PC-9 (cell line): ENCODE measurements at regions not wholly inside any gene's neighbourhood (a gene's known extent, or its start where the extent isn't known, plus 50 kb on each side); places are given as distances from the start of the nearest gene placed in this dataset.

ENCODE experiments used
- BruUV-seq: library from RNA; stranded (reverse); fragments of 400-500 nt; replicated peaks from 2 replicates; lab custom pipeline; 2021; lab: Mats Ljungman, UMichigan
- CTCF ChIA-PET: fragments of 300-600 bp; sonication (Branson Sonifier 250); formaldehyde crosslinking; loops from one replicate; lab custom pipeline; 2022; ENCODE audit warnings: antibody characterized with exemption; lab: Charles Lee
- POLR2A ChIA-PET: fragments of 300-600 bp; sonication (Branson Sonifier 250); formaldehyde crosslinking; loops from one replicate; lab custom pipeline; 2022; ENCODE audit warnings: antibody characterized with exemption; ENCODE audit not compliant: unreplicated experiment; lab: Charles Lee
- DNase-seq, 2 experiments: peaks; one replicate each; pipeline versions ENCODE4 v3.0.0 to v3.0.0-alpha.2; 2015 to 2022; ENCODE audit warnings: mixed read lengths in 1 of 2
- H2AFZ ChIP-seq: fragments of 200-600 bp; sonication (generic); 2 replicates; pipeline ENCODE4 v1.8.1; 2017; ENCODE audit warnings: antibody characterized with exemption
- H3F3A ChIP-seq: fragments of 200-600 bp; sonication (generic); 2 replicates; pipeline ENCODE4 v1.8.1; 2017; ENCODE audit warnings: antibody characterized with exemption, mild to moderate bottlenecking, low read depth; ENCODE audit not compliant: insufficient read depth
- H3K27ac ChIP-seq: fragments of 200-600 bp; sonication (generic); 2 replicates; pipeline ENCODE4 v1.6.1; 2016; ENCODE audit warnings: mixed run types
- H3K27me3 ChIP-seq: fragments of 200-600 bp; sonication (generic); 2 replicates; pipeline ENCODE4 v1.6.1; 2016; ENCODE audit warnings: low read depth, mixed run types; ENCODE audit not compliant: insufficient read depth
- H3K36me3 ChIP-seq: fragments of 200-600 bp; sonication (generic); 2 replicates; pipeline ENCODE4 v1.6.1; 2016; ENCODE audit warnings: low read depth, mixed run types
- H3K4me1 ChIP-seq: fragments of 200-600 bp; sonication (generic); replicated peaks from 2 replicates; pipeline ENCODE4 v1.6.1; 2016; ENCODE audit warnings: mixed run types; ENCODE audit not compliant: insufficient read depth
- H3K4me2 ChIP-seq: fragments of 200-600 bp; sonication (generic); 2 replicates; pipeline ENCODE4 v1.6.1; 2017; ENCODE audit warnings: mixed run types
- H3K4me3 ChIP-seq: fragments of 200-600 bp; sonication (generic); 2 replicates; pipeline ENCODE4 v1.6.1; 2016; ENCODE audit warnings: mixed run types
- H3K79me2 ChIP-seq: fragments of 200-600 bp; sonication (generic); 2 replicates; pipeline ENCODE4 v1.6.1; 2017; ENCODE audit warnings: low read depth, mixed run types
- H3K9me2 ChIP-seq: fragments of 200-600 bp; sonication (generic); 2 replicates; pipeline ENCODE4 v1.8.1; 2017; ENCODE audit warnings: mild to moderate bottlenecking; ENCODE audit not compliant: insufficient read depth
- H3K9me3 ChIP-seq: fragments of 200-600 bp; sonication (generic); 2 replicates; pipeline ENCODE4 v1.8.1; 2016; ENCODE audit warnings: low read depth; ENCODE audit not compliant: insufficient read depth
- H4K20me1 ChIP-seq: fragments of 200-600 bp; sonication (generic); 2 replicates; pipeline ENCODE4 v1.8.1; 2017; ENCODE audit not compliant: insufficient read depth
- EZH2 ChIP-seq: fragments of 200-600 bp; sonication (generic); IDR thresholded peaks from 2 replicates; pipeline ENCODE4 v1.8.0; 2017; ENCODE audit warnings: antibody characterized with exemption, low read depth
- intact Hi-C: fragments of 100-400 bp; cut with micrococcal nuclease; formaldehyde crosslinking; loops from one replicate; pipeline ENCODE4 v1.10.0; 2022; ENCODE audit not compliant: unreplicated experiment
- TF ChIP-seq, protein P1 (sequence below): fragments of 200-600 bp; sonication (generic); conservative IDR thresholded peaks from 2 replicates; pipeline ENCODE4 v1.6.1; 2017; ENCODE audit warnings: mixed run types, antibody characterized with exemption, mild to moderate bottlenecking, moderate library complexity

DNA sequence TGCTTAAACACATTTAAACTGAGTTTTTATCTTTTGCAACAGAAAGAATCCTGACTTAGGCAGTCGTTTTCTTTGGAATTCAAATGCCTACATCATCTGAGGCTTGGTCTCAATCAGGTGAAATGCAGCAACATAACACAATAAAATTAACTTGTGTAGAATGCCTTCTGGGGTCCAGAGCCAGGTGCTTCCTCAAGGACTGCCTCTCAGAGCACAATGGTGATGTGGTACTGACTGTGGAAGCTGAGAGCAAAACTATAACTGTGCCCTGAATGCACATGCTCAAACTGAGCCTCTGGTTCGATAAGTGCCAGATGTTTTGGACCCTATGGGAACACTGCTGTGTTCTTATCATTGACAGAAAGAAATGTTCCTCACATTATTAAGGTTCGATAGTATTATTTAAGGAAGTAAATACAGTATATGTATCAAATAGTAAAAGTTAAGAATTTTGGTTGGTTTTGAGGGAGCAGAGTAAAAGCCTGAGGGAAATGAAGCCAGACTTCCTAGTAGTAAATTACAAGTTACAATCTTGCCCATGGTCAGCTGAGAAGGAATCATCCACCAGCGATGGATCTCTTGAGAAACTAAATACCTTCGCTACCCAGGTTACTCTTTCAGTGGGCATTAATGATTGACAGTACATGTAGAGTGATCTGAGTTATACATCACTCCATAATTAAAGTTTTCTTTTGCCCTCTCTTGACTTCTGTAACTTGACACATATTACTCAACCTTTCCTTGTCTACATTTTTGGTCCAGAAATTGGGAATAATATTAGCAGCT, 122.9 kb upstream of the ATP2B1 start:
- intact Hi-C loops, result no loop called here
- no peaks in the 10 kb centered on the region for H3K4me1 ChIP-seq
- no peak overlapping the region for H3K4me3 ChIP-seq
- TF ChIP-seq EZH2, result no peak
- TF ChIP-seq, protein P1, sequence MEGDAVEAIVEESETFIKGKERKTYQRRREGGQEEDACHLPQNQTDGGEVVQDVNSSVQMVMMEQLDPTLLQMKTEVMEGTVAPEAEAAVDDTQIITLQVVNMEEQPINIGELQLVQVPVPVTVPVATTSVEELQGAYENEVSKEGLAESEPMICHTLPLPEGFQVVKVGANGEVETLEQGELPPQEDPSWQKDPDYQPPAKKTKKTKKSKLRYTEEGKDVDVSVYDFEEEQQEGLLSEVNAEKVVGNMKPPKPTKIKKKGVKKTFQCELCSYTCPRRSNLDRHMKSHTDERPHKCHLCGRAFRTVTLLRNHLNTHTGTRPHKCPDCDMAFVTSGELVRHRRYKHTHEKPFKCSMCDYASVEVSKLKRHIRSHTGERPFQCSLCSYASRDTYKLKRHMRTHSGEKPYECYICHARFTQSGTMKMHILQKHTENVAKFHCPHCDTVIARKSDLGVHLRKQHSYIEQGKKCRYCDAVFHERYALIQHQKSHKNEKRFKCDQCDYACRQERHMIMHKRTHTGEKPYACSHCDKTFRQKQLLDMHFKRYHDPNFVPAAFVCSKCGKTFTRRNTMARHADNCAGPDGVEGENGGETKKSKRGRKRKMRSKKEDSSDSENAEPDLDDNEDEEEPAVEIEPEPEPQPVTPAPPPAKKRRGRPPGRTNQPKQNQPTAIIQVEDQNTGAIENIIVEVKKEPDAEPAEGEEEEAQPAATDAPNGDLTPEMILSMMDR, result no peak
- ChIA-PET CTCF (no interaction called here), POLR2A (no interaction called here)
- no peak overlapping the region for H3K4me2 ChIP-seq
- H3K79me2 ChIP-seq, result no peaks in the 10 kb centered on the region
- no peaks in the 10 kb centered on the region for H3F3A ChIP-seq
- no peak overlapping the region for H3K27ac ChIP-seq
- BruUV-seq, result no TSS peak
- H3K9me3 ChIP-seq, result no peaks in the 10 kb centered on the region; the same call in 1 of the 2 replicates
- no peak for DNase-seq
- no peaks in the 10 kb centered on the region for H3K36me3 ChIP-seq
- H3K9me2 ChIP-seq, result no peaks in the 10 kb centered on the region; the same call in 1 of the 2 replicates
- H2AFZ ChIP-seq, result no peak overlapping the region
- no peaks in the 10 kb centered on the region for H4K20me1 ChIP-seq
- H3K27me3 ChIP-seq, result no peaks in the 10 kb centered on the region

DNA sequence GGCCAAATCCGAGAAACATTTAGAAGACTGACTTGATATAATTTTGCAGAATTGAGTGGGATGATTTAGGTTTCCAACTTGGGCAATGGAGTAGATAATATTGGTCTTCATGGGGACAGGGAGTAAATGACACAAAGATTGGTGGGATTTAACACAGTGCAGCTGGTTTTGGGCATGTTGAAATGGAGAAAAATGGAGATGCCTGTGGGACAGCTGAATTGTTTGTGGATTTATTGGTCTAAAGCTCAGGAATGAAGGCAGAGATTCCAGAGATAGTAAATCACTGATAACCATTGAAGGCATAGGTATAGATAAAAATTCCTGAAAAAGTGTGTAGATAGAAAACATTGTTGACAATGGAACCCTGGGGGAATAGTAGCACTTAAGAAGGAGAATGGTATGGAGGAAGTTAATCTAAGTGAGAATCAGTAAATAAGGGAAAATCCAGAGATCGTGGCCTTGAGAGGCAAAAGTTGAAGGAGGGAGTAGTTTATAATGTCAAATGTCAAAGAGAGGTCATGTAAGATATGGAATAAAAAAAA, 120.9 kb upstream of the ATP2B1 start:
- BruUV-seq, result no TSS peak
- Histone ChIP-seq H3F3A (no peaks in the 10 kb centered on the region), H3K9me2 (no peaks in the 10 kb centered on the region; the same call in 1 of the 2 replicates), H3K79me2 (no peaks in the 10 kb centered on the region), H3K27ac (no peak overlapping the region), H3K4me1 (peaks cover 17% of the 10 kb centered on the region), H4K20me1 (no peaks in the 10 kb centered on the region), H3K9me3 (no peaks in the 10 kb centered on the region; the same call in 1 of the 2 replicates), H3K27me3 (no peaks in the 10 kb centered on the region), H2AFZ (no peak overlapping the region), H3K36me3 (no peaks in the 10 kb centered on the region), H3K4me3 (no peak overlapping the region), H3K4me2 (no peak overlapping the region)
- POLR2A ChIA-PET, result no interaction called here
- CTCF ChIA-PET, result no interaction called here
- DNase-seq, result no peak
- TF ChIP-seq, protein P1, result no peak
- TF ChIP-seq EZH2, result no peak
- intact Hi-C loops, result no loop called here

GRCh38 chr12:89828575-89828974, 119.9 kb upstream of the ATP2B1 start:
- Histone ChIP-seq H3K9me2 (no peaks in the 10 kb centered on the region), H3K4me3 (no peak overlapping the region), H3F3A (no peaks in the 10 kb centered on the region), H3K4me1 (peaks cover 20% of the 10 kb centered on the region), H2AFZ (no peak overlapping the region), H3K79me2 (no peaks in the 10 kb centered on the region), H3K36me3 (no peaks in the 10 kb centered on the region), H3K9me3 (no peaks in the 10 kb centered on the region; the same call in 1 of the 2 replicates), H3K27me3 (no peaks in the 10 kb centered on the region), H4K20me1 (no peaks in the 10 kb centered on the region), H3K27ac (no peak overlapping the region), H3K4me2 (no peak overlapping the region)
- intact Hi-C loops, result no loop called here
- TF ChIP-seq, protein P1, result no peak
- TF ChIP-seq EZH2, result no peak
- no peak for DNase-seq
- POLR2A ChIA-PET, result no interaction called here
- CTCF ChIA-PET, result no interaction called here
- BruUV-seq, result no TSS peak
